Parathyroid adenoma (tissue), 2 donors: ENCODE measurements at regions not wholly inside any gene's neighbourhood (a gene's known extent, or its start where the extent isn't known, plus 50 kb on each side); places are given as distances from the start of the nearest gene placed in this dataset.

Experiments used
- H2AFZ ChIP-seq: fragments of 300-600 bp; sonication (generic); one replicate; pipeline ENCODE4 v1.7.0; 2017; ENCODE audit warnings: antibody characterized with exemption, mild to moderate bottlenecking
- H3K27ac ChIP-seq: fragments of 300-600 bp; sonication (generic); one replicate; pipeline ENCODE4 v1.7.0; 2017
- H3K27me3 ChIP-seq: fragments of 300-600 bp; sonication (generic); one replicate; pipeline ENCODE4 v1.7.0; 2017; ENCODE audit warnings: low read length; ENCODE audit not compliant: control insufficient read depth, insufficient read depth
- H3K36me3 ChIP-seq: fragments of 300-600 bp; sonication (generic); one replicate; pipeline ENCODE4 v1.7.0; 2017; ENCODE audit warnings: low read length; ENCODE audit not compliant: control insufficient read depth, insufficient read depth
- H3K4me1 ChIP-seq: fragments of 300-600 bp; sonication (generic); one replicate; pipeline ENCODE4 v1.7.0; 2017; ENCODE audit warnings: control low read depth
- H3K4me2 ChIP-seq: fragments of 300-600 bp; sonication (generic); one replicate; pipeline ENCODE4 v1.7.0; 2017; ENCODE audit warnings: low read length
- H3K4me3 ChIP-seq: fragments of 300-600 bp; sonication (generic); one replicate; pipeline ENCODE4 v1.7.0; 2017; ENCODE audit warnings: low read depth, low read length
- H3K79me2 ChIP-seq: fragments of 300-600 bp; sonication (generic); one replicate; pipeline ENCODE4 v1.7.0; 2017; ENCODE audit warnings: control low read depth
- H3K9ac ChIP-seq: fragments of 300-600 bp; sonication (generic); one replicate; pipeline ENCODE4 v1.7.0; 2017; ENCODE audit warnings: mild to moderate bottlenecking
- H3K9me3 ChIP-seq: fragments of 300-600 bp; sonication (generic); one replicate; pipeline ENCODE4 v1.7.0; 2017; ENCODE audit warnings: low read length; ENCODE audit not compliant: control insufficient read depth
- CTCF ChIP-seq: fragments of 300-600 bp; sonication (generic); IDR thresholded peaks from one replicate; pipeline ENCODE4 v1.7.0; 2017; ENCODE audit warnings: antibody characterized with exemption, mild to moderate bottlenecking
- donor health status: primary hyperparathyroidism.

- no peaks in the 10 kb centered on the region for H3K4me1 ChIP-seq
- H3K36me3 ChIP-seq = no peaks in the 10 kb centered on the region
- no peak overlapping the region for H3K4me3 ChIP-seq
- H3K4me2 ChIP-seq = no peak overlapping the region
- no peak overlapping the region for H3K9ac ChIP-seq
- H3K79me2 ChIP-seq = no peaks in the 10 kb centered on the region
- no peak overlapping the region for H3K27ac ChIP-seq
- no peaks in the 10 kb centered on the region for H3K27me3 ChIP-seq
- TF ChIP-seq CTCF = no peak
- H2AFZ ChIP-seq = no peak overlapping the region
- no peaks in the 10 kb centered on the region for H3K9me3 ChIP-seq
These were observed 432.5 kb upstream of the FAM47C start for GRCh38 chrX:36575670-36576069.

- no peak for TF ChIP-seq CTCF
- H3K27me3 ChIP-seq = no peaks in the 10 kb centered on the region
- H3K9me3 ChIP-seq = no peaks in the 10 kb centered on the region
- no peak overlapping the region for H3K4me3 ChIP-seq
- no peaks in the 10 kb centered on the region for H3K79me2 ChIP-seq
- H3K27ac ChIP-seq = no peak overlapping the region
- H3K36me3 ChIP-seq = no peaks in the 10 kb centered on the region
- no peaks in the 10 kb centered on the region for H3K4me1 ChIP-seq
- H3K9ac ChIP-seq = no peak overlapping the region
- no peak overlapping the region for H3K4me2 ChIP-seq
- H2AFZ ChIP-seq = no peak overlapping the region
These were observed 431.2 kb upstream of the FAM47C start for GRCh38 chrX:36577006-36577405.

GRCh38 chrX:36581030-36581429, 427.1 kb upstream of the FAM47C start:
- no peak overlapping the region for H3K27ac ChIP-seq
- H3K9me3 ChIP-seq = no peaks in the 10 kb centered on the region
- H3K79me2 ChIP-seq = no peaks in the 10 kb centered on the region
- no peak for TF ChIP-seq CTCF
- no peak overlapping the region for H2AFZ ChIP-seq
- H3K4me1 ChIP-seq = no peaks in the 10 kb centered on the region
- H3K9ac ChIP-seq = no peak overlapping the region
- no peaks in the 10 kb centered on the region for H3K36me3 ChIP-seq
- no peak overlapping the region for H3K4me2 ChIP-seq
- no peak overlapping the region for H3K4me3 ChIP-seq
- H3K27me3 ChIP-seq = no peaks in the 10 kb centered on the region

GRCh38 chrX:36583674-36584073, 424.5 kb upstream of the FAM47C start:
- TF ChIP-seq CTCF = no peak
- H3K9me3 ChIP-seq = no peaks in the 10 kb centered on the region
- no peaks in the 10 kb centered on the region for H3K79me2 ChIP-seq
- no peak overlapping the region for H3K9ac ChIP-seq
- no peak overlapping the region for H3K4me3 ChIP-seq
- no peaks in the 10 kb centered on the region for H3K4me1 ChIP-seq
- H3K27me3 ChIP-seq = no peaks in the 10 kb centered on the region
- no peaks in the 10 kb centered on the region for H3K36me3 ChIP-seq
- no peak overlapping the region for H3K27ac ChIP-seq
- no peak overlapping the region for H2AFZ ChIP-seq
- no peak overlapping the region for H3K4me2 ChIP-seq
